GM23248 (cell line): ENCODE measurements at regions not wholly inside any gene's neighbourhood (a gene's known extent, or its start where the extent isn't known, plus 50 kb on each side); places are given as distances from the start of the nearest gene placed in this dataset.

Experiments
- EZH2 ChIP-seq: fragments of 200-600 bp; sonication (generic); IDR thresholded peaks from 2 replicates; pipeline ENCODE4 v1.6.1; 2018; ENCODE audit warnings: antibody characterized with exemption, mild to moderate bottlenecking; ENCODE audit not compliant: insufficient read depth, poor library complexity, severe bottlenecking
- EZH2phosphoT487 ChIP-seq: fragments of 200-600 bp; sonication (generic); IDR thresholded peaks from 2 replicates; pipeline ENCODE4 v1.6.1; 2018; ENCODE audit warnings: antibody characterized with exemption, moderate library complexity, mild to moderate bottlenecking, low read depth; ENCODE audit not compliant: insufficient read depth

GRCh38 chr4:132003593-132003992 is 1145.5 kb upstream of the PCDH10 start:
- no peak for TF ChIP-seq EZH2
- TF ChIP-seq EZH2phosphoT487 = no peak
